OCI-M1 (cell line): ENCODE measurements at regions not wholly inside any gene's neighbourhood (a gene's known extent, or its start where the extent isn't known, plus 50 kb on each side); places are given as distances from the start of the nearest gene placed in this dataset.
A peak's percentile ranks its signal among the peaks of the same experiment; 100 is the strongest.

Experiments used
- DNase-seq: peaks from one replicate; lab custom pipeline; 2025; lab: John Stamatoyannopoulos, UW

- DNase-seq = no peak
Observed at GRCh38 chr18:50475538-50476193, 84.2 kb upstream of the MAPK4 start.

- DNase-seq = no peak
Observed at GRCh38 chr18:50492097-50492496, 67.8 kb upstream of the MAPK4 start.

GRCh38 chr18:50494569-50494968, 65.3 kb upstream of the MAPK4 start:
- no peak for DNase-seq

GRCh38 chr18:50506362-50506761, 53.5 kb upstream of the MAPK4 start:
- DNase-seq = no peak

GRCh38 chr18:50507120-50507590, 52.7 kb upstream of the MAPK4 start:
- DNase-seq = peak; percentile 66

- no peak for DNase-seq
Observed at GRCh38 chr18:50508228-50508627, 51.7 kb upstream of the MAPK4 start.

GRCh38 chr18:50509012-50509411, 50.9 kb upstream of the MAPK4 start:
- DNase-seq = no peak
